ENCODE measurements at regions not wholly inside any gene's neighbourhood (a gene's known extent, or its start where the extent isn't known, plus 50 kb on each side); places are given as distances from the start of the nearest gene placed in this dataset.

GRCh38 chr2:107412209-107412904 is 414.3 kb upstream of the RGPD4 start:
- in situ Hi-C loops (cut with HindIII; ENCODE audit: low pct_unique_long_range_greater_than_20kb, low sequenced_read_pairs), result no loop called here
- TF ChIP-seq JUND (IDR thresholded peaks at IDR 0.05; ENCODE audit: low read depth), result no peak
- DNase-seq (ENCODE audit: low read depth in 1 of 2, low spot score in 1 of 2), result no peak

DNA sequence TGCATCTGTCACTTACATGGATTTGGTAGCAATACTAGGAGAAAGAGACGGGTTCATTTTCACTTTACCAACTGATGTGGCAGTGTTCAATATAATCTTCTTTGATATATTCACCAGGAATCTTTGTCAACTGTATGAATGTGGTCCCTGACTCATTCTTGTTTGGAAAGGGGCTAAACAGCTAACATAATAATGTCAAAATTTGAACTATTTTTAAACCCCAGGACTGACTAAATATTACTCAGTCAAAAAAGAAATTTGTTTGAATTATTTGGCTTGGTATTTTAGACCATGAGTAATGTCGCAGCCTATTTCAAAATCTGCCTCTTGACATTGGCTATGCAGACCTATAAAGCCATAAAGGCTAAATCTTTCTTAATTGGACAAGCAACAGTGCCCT is 413.7 kb upstream of the RGPD4 start:
- in situ Hi-C loops (cut with HindIII; ENCODE audit: low pct_unique_long_range_greater_than_20kb, low sequenced_read_pairs), result no loop called here
- no peak for TF ChIP-seq JUND (IDR thresholded peaks at IDR 0.05; ENCODE audit: low read depth)

GRCh38 chr2:107414376-107414775 is 412.3 kb upstream of the RGPD4 start:
- in situ Hi-C loops (cut with HindIII; ENCODE audit: low pct_unique_long_range_greater_than_20kb, low sequenced_read_pairs), result no loop called here
- no peak for DNase-seq (ENCODE audit: low read depth in 1 of 2, low spot score in 1 of 2)
- TF ChIP-seq JUND (IDR thresholded peaks at IDR 0.05; ENCODE audit: low read depth), result no peak

More for the DNA sequence above, 413.7 kb upstream of the RGPD4 start:
- DNase-seq (ENCODE audit: low read depth in 1 of 2, low spot score in 1 of 2), result no peak

GRCh38 chr2:107418708-107419107 is 408.0 kb upstream of the RGPD4 start:
- in situ Hi-C loops (cut with HindIII; ENCODE audit: low pct_unique_long_range_greater_than_20kb, low sequenced_read_pairs), result no loop called here
- no peak for DNase-seq (ENCODE audit: low read depth in 1 of 2, low spot score in 1 of 2)
- no peak for TF ChIP-seq JUND (IDR thresholded peaks at IDR 0.05; ENCODE audit: low read depth)

DNA sequence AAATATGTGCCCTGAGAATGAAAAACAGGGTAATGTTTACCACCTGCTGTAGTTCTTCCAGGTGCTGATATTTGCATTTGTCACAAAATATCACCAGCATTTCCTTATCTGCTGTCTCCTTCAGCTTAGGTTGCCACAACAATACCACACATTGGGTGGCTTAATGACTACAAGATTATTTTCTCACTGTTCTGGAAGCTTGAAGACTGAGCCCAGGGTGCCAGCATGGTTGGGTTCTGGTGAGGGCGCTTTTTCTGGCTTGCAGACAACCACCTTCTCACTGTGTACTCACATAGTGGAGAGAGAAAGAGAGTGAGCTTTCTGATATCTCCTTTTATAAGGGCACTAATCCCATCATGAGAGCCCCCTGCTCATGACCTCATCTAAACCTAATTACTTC is 407.5 kb upstream of the RGPD4 start:
- DNase-seq (ENCODE audit: low read depth in 1 of 2, low spot score in 1 of 2), result no peak
- no peak for TF ChIP-seq JUND (IDR thresholded peaks at IDR 0.05; ENCODE audit: low read depth)
- in situ Hi-C loops (cut with HindIII; ENCODE audit: low pct_unique_long_range_greater_than_20kb, low sequenced_read_pairs), result no loop called here

DNA sequence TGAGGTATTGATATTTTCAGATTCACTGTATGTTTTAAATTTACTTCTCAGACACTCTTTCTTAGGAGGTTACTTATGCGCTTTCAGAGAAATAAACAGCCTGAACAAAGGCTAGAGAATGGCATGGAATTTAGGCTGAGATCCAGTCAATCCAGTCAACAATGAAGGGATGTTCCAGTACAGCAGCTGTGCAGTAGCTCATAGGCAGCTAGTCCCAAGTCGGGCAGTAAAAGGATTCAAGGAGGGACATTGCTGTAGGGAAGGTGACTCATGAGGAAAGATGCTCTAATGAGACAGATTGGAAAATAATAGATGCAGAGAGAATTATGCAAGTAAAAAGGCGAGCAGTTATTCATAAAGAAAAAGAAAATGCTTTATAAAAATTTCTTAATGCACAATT is 397.9 kb upstream of the RGPD4 start:
- no peak for DNase-seq (ENCODE audit: low read depth in 1 of 2, low spot score in 1 of 2)
- in situ Hi-C loops (cut with HindIII; ENCODE audit: low pct_unique_long_range_greater_than_20kb, low sequenced_read_pairs), result no loop called here
- no peak for TF ChIP-seq JUND (IDR thresholded peaks at IDR 0.05; ENCODE audit: low read depth)

- no peak for DNase-seq (ENCODE audit: low read depth in 1 of 2, low spot score in 1 of 2)
- no peak for TF ChIP-seq JUND (IDR thresholded peaks at IDR 0.05; ENCODE audit: low read depth)
- in situ Hi-C loops (cut with HindIII; ENCODE audit: low pct_unique_long_range_greater_than_20kb, low sequenced_read_pairs), result no loop called here
Observed at GRCh38 chr2:107430006-107430405, 396.7 kb upstream of the RGPD4 start.

- no peak for DNase-seq (ENCODE audit: low read depth in 1 of 2, low spot score in 1 of 2)
- no peak for TF ChIP-seq JUND (IDR thresholded peaks at IDR 0.05; ENCODE audit: low read depth)
- in situ Hi-C loops (cut with HindIII; ENCODE audit: low pct_unique_long_range_greater_than_20kb, low sequenced_read_pairs), result no loop called here
Observed at GRCh38 chr2:107430596-107431266, 396.0 kb upstream of the RGPD4 start.

DNA sequence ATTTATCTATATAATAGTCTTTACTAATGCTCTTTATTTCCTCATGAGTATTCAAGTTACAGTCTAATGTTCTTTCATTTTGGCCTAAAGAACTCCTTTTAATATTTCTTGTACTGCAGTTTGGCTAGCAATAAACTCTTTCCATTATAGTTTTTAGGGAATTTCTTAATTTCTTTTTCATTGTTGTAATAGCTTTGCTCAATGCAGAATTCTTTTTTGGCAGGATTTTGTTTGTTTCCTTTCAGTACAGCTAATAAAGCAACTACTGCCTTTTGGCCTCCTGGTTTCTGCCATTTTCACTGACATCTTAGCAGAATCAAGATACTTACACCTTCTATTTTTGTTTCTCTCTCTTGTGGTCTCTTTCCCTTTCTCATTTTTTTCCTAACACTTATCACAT is 390.4 kb upstream of the RGPD4 start:
- in situ Hi-C loops (cut with HindIII; ENCODE audit: low pct_unique_long_range_greater_than_20kb, low sequenced_read_pairs), result no loop called here
- no peak for DNase-seq (ENCODE audit: low read depth in 1 of 2, low spot score in 1 of 2)
- no peak for TF ChIP-seq JUND (IDR thresholded peaks at IDR 0.05; ENCODE audit: low read depth)

- in situ Hi-C loops (cut with HindIII; ENCODE audit: low pct_unique_long_range_greater_than_20kb, low sequenced_read_pairs), result no loop called here
- TF ChIP-seq JUND (IDR thresholded peaks at IDR 0.05; ENCODE audit: low read depth), result no peak
- DNase-seq (ENCODE audit: low read depth in 1 of 2, low spot score in 1 of 2), result no peak
Observed at GRCh38 chr2:107437265-107437664, 389.4 kb upstream of the RGPD4 start.

GRCh38 chr2:107437807-107438206 is 388.9 kb upstream of the RGPD4 start:
- TF ChIP-seq JUND (IDR thresholded peaks at IDR 0.05; ENCODE audit: low read depth), result no peak
- DNase-seq (ENCODE audit: low read depth in 1 of 2, low spot score in 1 of 2), result no peak
- in situ Hi-C loops (cut with HindIII; ENCODE audit: low pct_unique_long_range_greater_than_20kb, low sequenced_read_pairs), result no loop called here

GRCh38 chr2:107448160-107448559 is 378.5 kb upstream of the RGPD4 start:
- TF ChIP-seq JUND (IDR thresholded peaks at IDR 0.05; ENCODE audit: low read depth), result no peak
- in situ Hi-C loops (cut with HindIII; ENCODE audit: low pct_unique_long_range_greater_than_20kb, low sequenced_read_pairs), result no loop called here
- no peak for DNase-seq (ENCODE audit: low read depth in 1 of 2, low spot score in 1 of 2)

DNA sequence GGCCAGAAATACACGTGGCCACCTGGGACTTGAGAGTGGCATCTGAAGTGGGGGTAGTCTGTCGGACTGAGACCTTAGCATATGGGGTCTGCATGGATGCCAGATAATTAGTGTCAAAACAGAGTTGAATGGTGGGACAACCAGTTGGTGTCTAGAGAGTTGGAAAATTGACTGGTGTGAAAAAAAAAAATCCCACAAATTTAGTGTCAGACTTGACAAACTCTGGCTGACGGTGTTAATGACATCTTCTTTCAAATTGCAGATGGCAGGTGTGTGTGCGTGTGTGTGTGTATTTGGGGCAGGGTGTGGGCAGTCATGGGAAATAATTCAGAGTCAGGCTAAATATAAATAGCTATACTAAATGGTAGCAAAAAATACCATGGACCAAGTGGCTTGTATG is 365.4 kb upstream of the RGPD4 start:
- in situ Hi-C loops (cut with HindIII; ENCODE audit: low pct_unique_long_range_greater_than_20kb, low sequenced_read_pairs), result no loop called here
- DNase-seq (ENCODE audit: low read depth in 1 of 2, low spot score in 1 of 2), result no peak
- TF ChIP-seq JUND (IDR thresholded peaks at IDR 0.05; ENCODE audit: low read depth), result no peak

GRCh38 chr2:107462181-107462580 is 364.5 kb upstream of the RGPD4 start:
- DNase-seq (ENCODE audit: low read depth in 1 of 2, low spot score in 1 of 2), result no peak
- no peak for TF ChIP-seq JUND (IDR thresholded peaks at IDR 0.05; ENCODE audit: low read depth)
- in situ Hi-C loops (cut with HindIII; ENCODE audit: low pct_unique_long_range_greater_than_20kb, low sequenced_read_pairs), result no loop called here
